K562 (cell line): ENCODE measurements at regions not wholly inside any gene's neighbourhood (a gene's known extent, or its start where the extent isn't known, plus 50 kb on each side); places are given as distances from the start of the nearest gene placed in this dataset.

Source experiments
- ATAC-seq: fragments of 200-7000 bp; cut with Tn5 transposase; 3 replicates; pipeline ENCODE4 v1.9.1; 2020; ENCODE audit warnings: moderate library complexity
- BruUV-seq: library from RNA; stranded (reverse); fragments of 400-500 nt; replicated peaks from 2 replicates; lab custom pipeline; 2021; lab: Mats Ljungman, UMichigan
- CTCF ChIA-PET: fragments of 300-600 bp; formaldehyde crosslinking; extraction: SDS; loops from one replicate; lab custom pipeline; 2021; ENCODE audit warnings: low intra/inter-chr PET ratio; lab: Yijun Ruan, JAX
- POLR2A ChIA-PET: fragments of 300-600, 350-650 bp; sonication (Branson Sonifier 250); formaldehyde crosslinking; extraction: SDS; loops from one replicate; lab custom pipeline; 2021; ENCODE audit warnings: antibody characterized with exemption, inconsistent platforms; lab: Yijun Ruan, JAX
- DNase-seq, 4 experiments: peaks; one replicate each; pipeline versions ENCODE4 v3.0.0 to v3.0.0-alpha.2; 2011 to 2018; ENCODE audit warnings: low spot score in 3 of 4, mixed read lengths in 3 of 4; ENCODE audit errors: extremely low read depth in 1 of 4
- FAIRE-seq: peaks from 2 replicates; lab custom pipeline; 2011; peaks lifted over from hg19 to GRCh38; lab: Jason Lieb, UNC
- H2AFZ ChIP-seq: 2 replicates; pipeline ENCODE4 v1.6.0; 2011; ENCODE audit warnings: low read depth, low read length, control low read depth, inconsistent platforms
- H3K27ac ChIP-seq: fragments of 200-600 bp; 3 replicates; pipeline ENCODE4 v1.8.0; 2011; ENCODE audit warnings: low read depth, mild to moderate bottlenecking, control low read depth, inconsistent platforms, low read length, moderate library complexity, mixed read lengths; ENCODE audit errors: extremely low read depth
- H3K27me3 ChIP-seq, 2 experiments: fragments of 300-600 bp in 1 of 2; 2 replicates in 1 of 2; 3 replicates in 1 of 2; pipeline versions ENCODE4 v1.6.0 to v1.8.0; 2011; ENCODE audit warnings: inconsistent platforms in 2 of 2, low read length in 2 of 2, mild to moderate bottlenecking in 1 of 2, mixed read lengths in 1 of 2, moderate library complexity in 1 of 2; ENCODE audit not compliant: control insufficient read depth in 2 of 2, insufficient read depth in 2 of 2
- H3K36me3 ChIP-seq: fragments of 300-600 bp; 3 replicates; pipeline ENCODE4 v1.8.0; 2011; ENCODE audit warnings: mild to moderate bottlenecking, low read length, inconsistent platforms; ENCODE audit not compliant: control insufficient read depth, insufficient read depth
- H3K4me1 ChIP-seq, 2 experiments: fragments of 200-600 bp in 1 of 2; replicated peaks in 1 of 2; 2 replicates in 1 of 2; 3 replicates in 1 of 2; pipeline versions ENCODE4 v1.5.1 to v1.8.0; 2011; ENCODE audit warnings: inconsistent platforms in 2 of 2, low read length in 2 of 2, mild to moderate bottlenecking in 1 of 2, mixed read lengths in 1 of 2, moderate library complexity in 1 of 2; ENCODE audit not compliant: control insufficient read depth in 2 of 2, insufficient read depth in 2 of 2
- H3K4me2 ChIP-seq: 2 replicates; pipeline ENCODE4 v1.6.1; 2011; ENCODE audit warnings: low read length, control low read depth, inconsistent platforms, mixed read lengths; ENCODE audit not compliant: insufficient read depth
- H3K4me3 ChIP-seq: fragments of 200-600 bp; sonication (generic), shearing (Covaris generic); 2 replicates; pipeline ENCODE4 v1.5.1; 2016; ENCODE audit warnings: control low read depth, inconsistent platforms
- H3K79me2 ChIP-seq: fragments of 200-600 bp; 3 replicates; pipeline ENCODE4 v1.8.0; 2011; ENCODE audit warnings: low read length, inconsistent platforms; ENCODE audit not compliant: control insufficient read depth, insufficient read depth
- H3K9ac ChIP-seq, 2 experiments: 2 replicates each; pipeline versions ENCODE4 v1.6.0 to v1.6.1; 2011; ENCODE audit warnings: low read depth in 2 of 2, low read length in 2 of 2, control low read depth in 1 of 2, inconsistent platforms in 1 of 2, mild to moderate bottlenecking in 1 of 2, mixed read lengths in 1 of 2; ENCODE audit not compliant: insufficient read depth in 1 of 2
- H3K9me1 ChIP-seq: one replicate; pipeline ENCODE4 v1.6.0; 2011; ENCODE audit warnings: inconsistent platforms, mild to moderate bottlenecking, low read length, moderate library complexity; ENCODE audit not compliant: control insufficient read depth, insufficient read depth
- H3K9me3 ChIP-seq: replicated peaks from 2 replicates; pipeline ENCODE4 v1.5.1; 2011; ENCODE audit warnings: low read depth, low read length, inconsistent platforms; ENCODE audit not compliant: control insufficient read depth, insufficient read depth
- H4K20me1 ChIP-seq: replicated peaks from 2 replicates; pipeline ENCODE4 v1.6.1; 2011; ENCODE audit warnings: low read length, inconsistent platforms, mixed read lengths; ENCODE audit not compliant: control insufficient read depth, insufficient read depth
- CBX3 ChIP-seq, 2 experiments: IDR thresholded peaks; 1 replicate in 1 of 2; 2 replicates in 1 of 2; pipeline ENCODE4 v1.6.1; 2012; ENCODE audit warnings: inconsistent platforms in 2 of 2, low read length in 2 of 2, borderline replicate concordance in 1 of 2, control low read depth in 1 of 2
- DIDO1 ChIP-seq: fragments of 450-650 bp; IDR thresholded peaks from 2 replicates; pipeline ENCODE4 v1.6.1; 2016; ENCODE audit warnings: low read depth, missing biosample characterization, missing genetic modification characterization
- EHMT2 ChIP-seq: fragments of 450-650 bp; IDR thresholded peaks from 2 replicates; pipeline ENCODE4 v1.6.1; 2018; ENCODE audit warnings: antibody characterized with exemption
- EP300 ChIP-seq: IDR thresholded peaks from 2 replicates; pipeline ENCODE4 v1.6.1; 2012; ENCODE audit warnings: low read length, improper control_type of control experiment
- ILK ChIP-seq: fragments of 450-650 bp; IDR thresholded peaks from 2 replicates; pipeline ENCODE4 v1.6.1; 2016; ENCODE audit warnings: missing genetic modification characterization, low read depth, mild to moderate bottlenecking, missing compliant biosample characterization, moderate library complexity, borderline replicate concordance
- KLF16 ChIP-seq: IDR thresholded peaks from 2 replicates; pipeline ENCODE4 v1.6.1; 2016; ENCODE audit warnings: antibody characterized with exemption
- RFX7 ChIP-seq: fragments of 250-450 bp; sonication (Bioruptor Pico); IDR thresholded peaks from 2 replicates; pipeline ENCODE4 v1.5.1; 2021; ENCODE audit warnings: mild to moderate bottlenecking
- SMARCA5 ChIP-seq: fragments of 450-650 bp; IDR thresholded peaks from 2 replicates; pipeline ENCODE4 v1.6.1; 2016
- TFAM ChIP-seq: fragments of 250-450 bp; sonication (Bioruptor Pico); conservative IDR thresholded peaks from 2 replicates; pipeline ENCODE4 v1.5.0; 2021; ENCODE audit warnings: mild to moderate bottlenecking, moderate library complexity
- XRCC4 ChIP-seq: IDR thresholded peaks from one replicate; pipeline ENCODE4 v1.6.1; 2011; ENCODE audit not compliant: insufficient read depth, insufficient read length; ENCODE audit errors: extremely low read depth
- ZFP30 ChIP-seq: fragments of 250-450 bp; sonication (Bioruptor Pico); IDR thresholded peaks from 2 replicates; pipeline ENCODE4 v1.8.0; 2022; ENCODE audit warnings: moderate library complexity, mild to moderate bottlenecking, inconsistent platforms, borderline replicate concordance
- WGBS: fragments of 100-300 bp; shearing (Covaris generic); methylation state at CpG from one replicate; pipeline ENCODE4 v1.1.6; 2016; ENCODE audit warnings: low coverage, mixed read lengths; ENCODE audit not compliant: insufficient coverage; ENCODE audit errors: missing lambda C conversion rate; 5-methylcytosine and 5-hydroxymethylcytosine counted together
- in situ Hi-C: fragments of 300-500 bp; cut with MboI; formaldehyde crosslinking; loops from 4 replicates; pipeline ENCODE4 v1.15.0; 2018; ENCODE audit warnings: inconsistent platforms, mixed read lengths
- intact Hi-C: fragments of 100-400 bp; cut with micrococcal nuclease; formaldehyde crosslinking; loops from 2 replicates; pipeline ENCODE4 v1.14.2; 2022
- TF ChIP-seq, protein P1 (sequence below): sonication (generic); formaldehyde crosslinking; IDR thresholded peaks from 2 replicates; pipeline ENCODE4 v1.8.1; 2023; ENCODE audit warnings: mild to moderate bottlenecking, missing genetic modification reagents
- TF ChIP-seq, protein P2 (sequence below): fragments of 450-650 bp; IDR thresholded peaks from 2 replicates; pipeline ENCODE4 v1.6.1; 2016; ENCODE audit warnings: borderline replicate concordance
- TF ChIP-seq, protein P3 (sequence below): fragments of 250-450 bp; sonication (Bioruptor Pico); IDR thresholded peaks from 2 replicates; pipeline ENCODE4 v1.8.0; 2021; ENCODE audit warnings: borderline replicate concordance, mild to moderate bottlenecking, moderate library complexity; ENCODE audit not compliant: poor library complexity, severe bottlenecking

DNA sequence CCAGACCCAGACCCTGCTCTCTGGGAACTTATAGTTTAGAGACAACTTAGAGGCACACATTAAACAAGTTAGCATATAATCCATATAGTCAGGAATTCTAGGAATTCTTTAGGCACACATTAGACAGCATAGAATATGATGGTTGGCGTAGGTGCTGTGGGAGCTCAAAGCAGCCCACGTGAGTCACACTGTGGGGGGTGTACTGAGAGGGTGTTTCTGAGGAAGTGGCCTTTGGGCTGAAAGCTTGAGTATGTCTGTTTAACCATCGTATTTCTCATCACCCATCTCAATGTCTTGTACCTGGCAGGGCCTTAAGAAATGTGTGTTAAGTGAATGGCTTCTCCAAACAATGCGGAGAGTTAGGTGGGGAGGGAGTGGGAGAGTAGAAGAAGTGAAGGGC, 67.2 kb downstream of the TMEM30B start:
- H3K27me3 ChIP-seq: peaks cover 2 to 16% of the 10 kb centered on the region in 2 experiments; a peak in 3 of 5 replicates
- no peaks in the 10 kb centered on the region for H3K9me1 ChIP-seq
- no peaks in the 10 kb centered on the region for H3K36me3 ChIP-seq
- H3K4me2 ChIP-seq: no peak overlapping the region
- TF ChIP-seq EHMT2 (no peak), RFX7 (CRISPR knock-in tag) (no peak), SMARCA5 (no peak), TFAM (CRISPR knock-in tag) (no peak)
- TF ChIP-seq, protein P1, sequence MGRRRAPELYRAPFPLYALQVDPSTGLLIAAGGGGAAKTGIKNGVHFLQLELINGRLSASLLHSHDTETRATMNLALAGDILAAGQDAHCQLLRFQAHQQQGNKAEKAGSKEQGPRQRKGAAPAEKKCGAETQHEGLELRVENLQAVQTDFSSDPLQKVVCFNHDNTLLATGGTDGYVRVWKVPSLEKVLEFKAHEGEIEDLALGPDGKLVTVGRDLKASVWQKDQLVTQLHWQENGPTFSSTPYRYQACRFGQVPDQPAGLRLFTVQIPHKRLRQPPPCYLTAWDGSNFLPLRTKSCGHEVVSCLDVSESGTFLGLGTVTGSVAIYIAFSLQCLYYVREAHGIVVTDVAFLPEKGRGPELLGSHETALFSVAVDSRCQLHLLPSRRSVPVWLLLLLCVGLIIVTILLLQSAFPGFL (CRISPR knock-in tag): no peak
- TF ChIP-seq, all 486 proteins: peak for 0
- H3K9ac ChIP-seq: no peak overlapping the region
- in situ Hi-C loops: no loop called here
- BruUV-seq: no TSS peak
- intact Hi-C loops: no loop called here
- H3K9me3 ChIP-seq: no peaks in the 10 kb centered on the region
- H3K4me1 ChIP-seq: no peaks in the 10 kb centered on the region
- CTCF ChIA-PET: no interaction called here
- no peak overlapping the region for H3K4me3 ChIP-seq
- H3K79me2 ChIP-seq: no peaks in the 10 kb centered on the region
- no peak for DNase-seq
- ATAC-seq: no peak
- no peaks in the 10 kb centered on the region for H4K20me1 ChIP-seq
- no peak overlapping the region for H2AFZ ChIP-seq
- no peak for FAIRE-seq
- POLR2A ChIA-PET: no interaction called here
- H3K27ac ChIP-seq: no peak overlapping the region
- 0% methylated on average over 4 of the region's 4 CpGs for WGBS

DNA sequence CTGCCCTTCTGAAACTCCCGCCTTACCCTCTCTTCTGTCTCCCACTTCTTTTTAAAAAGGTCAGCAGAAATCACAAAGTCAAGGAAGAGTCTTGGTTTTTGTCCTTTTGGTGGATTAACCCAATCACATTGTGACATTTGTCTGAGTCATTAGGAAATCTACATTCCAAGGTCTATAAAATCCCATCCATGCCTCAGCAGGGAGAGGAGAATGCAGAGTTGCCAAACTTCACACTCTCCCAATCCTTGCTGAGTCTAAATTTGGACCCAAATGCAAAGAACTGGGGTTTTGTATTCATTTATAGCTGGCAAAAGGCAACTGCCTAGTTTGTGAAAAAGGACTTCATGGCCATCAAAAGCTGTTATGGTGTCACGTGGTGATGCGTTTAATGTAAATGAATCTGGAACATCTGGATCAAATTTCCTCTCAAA, 67.9 kb downstream of the TMEM30B start:
- Histone ChIP-seq H2AFZ (no peak overlapping the region), H3K36me3 (no peaks in the 10 kb centered on the region), H3K27ac (no peak overlapping the region), H4K20me1 (no peaks in the 10 kb centered on the region), H3K9ac (no peak overlapping the region), H3K79me2 (no peaks in the 10 kb centered on the region), H3K4me1 (no peaks in the 10 kb centered on the region), H3K27me3 (peaks cover 0 to 13% of the 10 kb centered on the region in 2 experiments; a peak in 3 of 5 replicates), H3K4me2 (no peak overlapping the region), H3K9me1 (no peaks in the 10 kb centered on the region), H3K9me3 (no peaks in the 10 kb centered on the region), H3K4me3 (no peak overlapping the region)
- ChIA-PET POLR2A (interaction anchor here (0.7 kb wide), 1 partner anchor 41 kb away, joined by 4 read pairs; no protein-coding TSS in a partner anchor), CTCF (no interaction called here)
- in situ Hi-C loops (no loop called here), intact Hi-C loops (no loop called here)
- 6% methylated on average over 3 of the region's 3 CpGs for whole genome bisulfite sequencing
- BruUV-seq: no TSS peak
- FAIRE-seq (no peak), DNase-seq (no peak), ATAC-seq (no peak)
- TF ChIP-seq SMARCA5 (no peak), EP300 (no peak), CBX3 (IDR thresholded peaks at IDR 0.05; ENCODE audit: borderline replicate concordance in 1 of 2, low read length in 2 of 2) (no peak), ZFP30 (CRISPR knock-in tag) (no peak), ILK (tag) (no peak), DIDO1 (no peak), KLF16 (no peak), XRCC4 (no peak)
- TF ChIP-seq, protein P2, sequence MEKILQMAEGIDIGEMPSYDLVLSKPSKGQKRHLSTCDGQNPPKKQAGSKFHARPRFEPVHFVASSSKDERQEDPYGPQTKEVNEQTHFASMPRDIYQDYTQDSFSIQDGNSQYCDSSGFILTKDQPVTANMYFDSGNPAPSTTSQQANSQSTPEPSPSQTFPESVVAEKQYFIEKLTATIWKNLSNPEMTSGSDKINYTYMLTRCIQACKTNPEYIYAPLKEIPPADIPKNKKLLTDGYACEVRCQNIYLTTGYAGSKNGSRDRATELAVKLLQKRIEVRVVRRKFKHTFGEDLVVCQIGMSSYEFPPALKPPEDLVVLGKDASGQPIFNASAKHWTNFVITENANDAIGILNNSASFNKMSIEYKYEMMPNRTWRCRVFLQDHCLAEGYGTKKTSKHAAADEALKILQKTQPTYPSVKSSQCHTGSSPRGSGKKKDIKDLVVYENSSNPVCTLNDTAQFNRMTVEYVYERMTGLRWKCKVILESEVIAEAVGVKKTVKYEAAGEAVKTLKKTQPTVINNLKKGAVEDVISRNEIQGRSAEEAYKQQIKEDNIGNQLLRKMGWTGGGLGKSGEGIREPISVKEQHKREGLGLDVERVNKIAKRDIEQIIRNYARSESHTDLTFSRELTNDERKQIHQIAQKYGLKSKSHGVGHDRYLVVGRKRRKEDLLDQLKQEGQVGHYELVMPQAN: no peak
- TF ChIP-seq, protein P3, sequence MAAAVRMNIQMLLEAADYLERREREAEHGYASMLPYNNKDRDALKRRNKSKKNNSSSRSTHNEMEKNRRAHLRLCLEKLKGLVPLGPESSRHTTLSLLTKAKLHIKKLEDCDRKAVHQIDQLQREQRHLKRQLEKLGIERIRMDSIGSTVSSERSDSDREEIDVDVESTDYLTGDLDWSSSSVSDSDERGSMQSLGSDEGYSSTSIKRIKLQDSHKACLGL (CRISPR knock-in tag): no peak
